SJSA1 (cell line): ENCODE measurements at regions not wholly inside any gene's neighbourhood (a gene's known extent, or its start where the extent isn't known, plus 50 kb on each side); places are given as distances from the start of the nearest gene placed in this dataset.

ENCODE experiments used
- DNase-seq, 2 experiments: peaks; one replicate each; pipeline ENCODE4 v3.0.0-alpha.2; 2015 to 2020; ENCODE audit warnings: low spot score in 2 of 2, low read depth in 1 of 2
- H3K27ac ChIP-seq: fragments of 250-450 bp; sonication (Bioruptor Pico); 2 replicates; pipeline ENCODE4 v1.5.1; 2020; ENCODE audit warnings: mild to moderate bottlenecking, moderate library complexity
- H3K27me3 ChIP-seq: fragments of 250-450 bp; sonication (Bioruptor Pico); replicated peaks from 2 replicates; pipeline ENCODE4 v1.5.1; 2020; ENCODE audit warnings: mild to moderate bottlenecking, moderate library complexity
- H3K36me3 ChIP-seq: fragments of 250-450 bp; sonication (Bioruptor Pico); 2 replicates; pipeline ENCODE4 v1.5.1; 2020; ENCODE audit warnings: mild to moderate bottlenecking
- H3K4me1 ChIP-seq: fragments of 250-450 bp; sonication (Bioruptor Pico); replicated peaks from 2 replicates; pipeline ENCODE4 v1.6.1; 2021; ENCODE audit warnings: mild to moderate bottlenecking
- H3K4me3 ChIP-seq: fragments of 250-450 bp; sonication (Bioruptor Pico); 2 replicates; pipeline ENCODE4 v1.5.1; 2020; ENCODE audit warnings: mild to moderate bottlenecking
- H3K9me3 ChIP-seq: fragments of 250-450 bp; sonication (Bioruptor Pico); replicated peaks from 2 replicates; pipeline ENCODE4 v1.5.1; 2020; ENCODE audit warnings: mild to moderate bottlenecking

DNA sequence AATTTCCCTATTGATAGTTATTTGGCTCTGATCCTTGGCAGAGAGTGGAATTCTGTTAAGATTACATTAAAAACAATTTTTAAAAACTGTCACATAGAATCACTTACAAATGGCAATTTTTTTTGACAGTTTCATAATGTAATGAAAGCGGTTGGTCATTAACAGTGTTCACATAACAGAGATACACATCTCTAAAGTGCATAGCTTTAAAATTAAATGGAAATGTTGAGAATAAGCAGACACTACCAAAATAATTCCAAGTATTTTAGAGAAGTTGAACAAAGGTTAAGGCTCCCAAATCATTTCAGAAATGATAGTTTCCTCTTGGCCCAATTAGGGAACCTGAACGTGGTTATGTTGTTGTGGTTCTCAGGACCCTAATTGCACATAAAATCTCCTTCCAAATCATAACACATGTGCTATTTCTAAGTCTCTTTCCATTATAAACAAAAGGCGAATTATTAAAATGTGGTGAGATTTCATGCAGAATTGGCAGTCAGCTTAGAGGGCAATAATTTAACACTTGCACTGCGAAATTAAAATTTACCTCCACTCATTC lies 528.9 kb upstream of the FZD8 start:
- H3K27ac ChIP-seq, result peak overlapping the region; percentile 98

DNA sequence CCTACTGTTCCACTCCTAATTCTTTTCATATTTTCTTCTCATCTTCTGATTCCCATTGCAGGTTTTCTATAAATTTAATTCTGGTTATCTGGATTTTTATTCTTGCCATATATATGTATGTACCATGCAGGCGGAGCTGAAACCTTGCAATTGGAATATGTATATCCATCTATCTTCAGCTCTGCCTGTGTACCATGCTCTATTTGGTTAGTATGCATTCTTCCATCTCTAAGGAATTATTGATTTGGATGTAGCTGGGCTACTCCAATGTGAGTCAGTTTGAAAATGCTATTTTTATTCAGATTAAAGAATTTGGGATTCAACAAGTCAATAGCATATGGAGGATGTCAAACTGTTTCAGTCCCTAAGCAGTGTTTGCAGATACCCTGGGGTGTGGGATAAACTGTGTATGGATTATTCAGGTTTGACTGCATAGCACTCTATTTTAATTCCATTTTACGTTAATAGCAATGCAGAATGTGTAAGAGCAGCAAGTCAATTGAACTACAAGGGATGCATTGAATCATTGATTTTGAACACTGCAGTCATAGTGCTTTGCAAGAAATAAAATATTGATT lies 528.1 kb upstream of the FZD8 start:
- Histone ChIP-seq H3K4me3 (no peak overlapping the region), H3K27me3 (no peaks in the 10 kb centered on the region), H3K4me1 (peaks cover 29% of the 10 kb centered on the region), H3K27ac (no peak overlapping the region), H3K36me3 (no peaks in the 10 kb centered on the region), H3K9me3 (no peaks in the 10 kb centered on the region)
- DNase-seq, result no peak

More for the DNA sequence above, 528.9 kb upstream of the FZD8 start:
- Histone ChIP-seq H3K27me3 (no peaks in the 10 kb centered on the region), H3K36me3 (no peaks in the 10 kb centered on the region), H3K4me1 (peaks cover 29% of the 10 kb centered on the region), H3K9me3 (no peaks in the 10 kb centered on the region), H3K4me3 (no peak overlapping the region)
- DNase-seq, result no peak

DNA sequence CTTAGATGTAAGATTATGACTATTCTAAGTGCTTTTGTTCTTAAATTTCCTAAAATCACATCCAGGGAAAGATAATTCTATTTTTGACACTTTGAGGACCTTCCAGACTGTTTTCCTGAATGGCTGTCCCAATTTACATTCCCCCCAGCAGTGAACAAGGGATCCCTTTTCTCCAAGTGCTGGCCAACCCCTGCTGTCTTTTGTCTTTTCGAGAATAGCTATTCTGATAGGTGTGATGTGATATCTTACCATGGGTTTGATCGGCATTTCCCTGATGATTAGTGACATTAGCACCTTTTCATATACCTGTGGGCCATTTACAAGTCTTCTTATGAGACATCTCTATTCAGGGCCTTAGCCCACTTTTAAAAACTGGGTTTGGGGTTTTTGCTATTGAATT lies 526.7 kb upstream of the FZD8 start:
- H3K27ac ChIP-seq, result no peak overlapping the region
- no peak for DNase-seq
- no peak overlapping the region for H3K4me3 ChIP-seq
- peaks cover 27% of the 10 kb centered on the region for H3K4me1 ChIP-seq
- no peaks in the 10 kb centered on the region for H3K27me3 ChIP-seq
- no peaks in the 10 kb centered on the region for H3K9me3 ChIP-seq
- no peaks in the 10 kb centered on the region for H3K36me3 ChIP-seq

DNA sequence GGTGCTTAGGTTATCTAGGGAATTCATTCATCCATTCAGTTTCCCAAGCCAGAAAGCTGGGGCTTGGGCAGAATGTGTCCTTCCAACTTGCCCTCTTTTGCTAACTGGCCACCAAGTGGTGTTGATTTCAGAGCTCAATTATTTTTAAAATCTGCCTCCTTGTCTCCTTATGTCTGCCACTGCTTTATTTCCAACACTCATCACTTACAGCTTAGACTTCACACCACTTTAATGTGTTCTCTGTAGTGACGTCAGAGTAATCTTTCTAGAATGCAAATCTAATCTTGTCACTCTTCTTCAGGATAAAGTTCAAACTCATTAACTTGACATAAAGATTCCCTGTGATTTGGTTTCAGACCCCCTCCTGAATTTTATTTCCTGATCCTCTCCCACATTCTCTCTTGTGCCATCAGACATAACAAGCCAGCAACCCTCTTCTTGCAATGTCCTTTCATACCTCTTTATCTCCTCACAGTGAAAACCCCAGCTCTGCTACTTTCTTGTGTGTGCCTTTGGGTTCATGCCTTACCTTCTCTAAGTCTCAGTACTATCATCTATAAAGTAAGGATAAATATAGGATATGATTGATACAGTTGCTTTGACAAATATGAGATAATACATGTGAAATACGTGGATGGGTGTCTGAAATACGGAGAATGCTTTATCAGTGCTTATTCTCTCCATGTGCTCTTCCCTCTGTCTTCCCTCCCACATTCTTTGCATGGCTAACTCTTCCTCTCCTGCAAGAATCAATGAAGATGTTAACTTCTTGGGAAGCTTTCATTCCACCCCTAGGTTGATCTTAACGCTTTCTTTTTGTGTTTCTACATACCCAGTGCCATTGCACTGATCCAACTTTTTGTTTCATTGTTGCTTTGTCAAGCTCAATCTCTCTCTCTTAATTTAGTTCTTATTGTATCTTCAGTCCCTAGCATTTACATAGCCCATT lies 522.7 kb upstream of the FZD8 start:
- Histone ChIP-seq H3K4me1 (no peaks in the 10 kb centered on the region), H3K4me3 (no peak overlapping the region), H3K36me3 (no peaks in the 10 kb centered on the region), H3K27me3 (no peaks in the 10 kb centered on the region), H3K9me3 (no peaks in the 10 kb centered on the region), H3K27ac (no peak overlapping the region)
- DNase-seq, result no peak

DNA sequence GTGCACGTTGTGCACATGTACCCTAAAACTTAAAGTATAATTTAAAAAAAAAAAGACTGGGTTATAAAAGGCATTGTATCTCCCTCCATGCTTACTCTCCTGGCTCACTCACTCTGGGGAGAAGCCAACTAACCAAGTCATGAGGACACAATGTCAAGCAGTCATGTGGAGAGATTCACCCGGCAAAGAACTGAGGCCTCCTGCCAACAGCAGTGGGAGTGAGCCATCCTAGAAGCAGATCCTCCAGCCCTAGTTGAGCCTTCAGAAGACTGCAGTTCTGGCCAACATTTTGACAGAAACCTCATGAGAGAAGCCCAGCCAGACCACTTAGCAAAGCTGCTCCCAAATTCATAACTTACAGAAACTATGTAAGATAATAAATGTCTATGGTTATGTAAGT lies 521.7 kb upstream of the FZD8 start:
- Histone ChIP-seq H3K9me3 (no peaks in the 10 kb centered on the region; the same call in 1 of the 2 replicates), H3K27ac (no peak overlapping the region), H3K4me1 (no peaks in the 10 kb centered on the region), H3K36me3 (no peaks in the 10 kb centered on the region), H3K4me3 (no peak overlapping the region), H3K27me3 (no peaks in the 10 kb centered on the region)
- no peak for DNase-seq

DNA sequence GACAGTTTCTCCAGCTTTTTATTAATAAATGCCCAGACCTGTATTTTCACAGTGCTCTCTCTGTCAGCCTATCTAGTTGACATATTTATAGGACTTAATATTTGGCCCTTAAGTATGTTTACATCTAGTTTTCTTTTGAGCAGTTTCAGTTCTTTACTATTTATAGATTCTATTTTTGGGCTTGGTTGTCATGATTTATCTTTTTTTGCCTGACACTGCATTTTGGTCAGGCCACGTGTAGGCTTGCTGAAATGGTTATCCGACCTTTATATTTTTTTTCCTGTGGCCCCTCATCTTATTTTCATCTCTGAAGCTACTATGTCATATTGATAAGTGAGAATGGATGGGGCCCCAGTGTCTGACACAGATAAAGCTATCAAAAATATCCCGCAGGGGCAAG lies 515.4 kb upstream of the FZD8 start:
- H3K36me3 ChIP-seq, result no peaks in the 10 kb centered on the region
- no peaks in the 10 kb centered on the region; the same call in 1 of the 2 replicates for H3K9me3 ChIP-seq
- DNase-seq, result no peak
- H3K27me3 ChIP-seq, result no peaks in the 10 kb centered on the region
- no peak overlapping the region for H3K4me3 ChIP-seq
- no peaks in the 10 kb centered on the region for H3K4me1 ChIP-seq
- H3K27ac ChIP-seq, result no peak overlapping the region

DNA sequence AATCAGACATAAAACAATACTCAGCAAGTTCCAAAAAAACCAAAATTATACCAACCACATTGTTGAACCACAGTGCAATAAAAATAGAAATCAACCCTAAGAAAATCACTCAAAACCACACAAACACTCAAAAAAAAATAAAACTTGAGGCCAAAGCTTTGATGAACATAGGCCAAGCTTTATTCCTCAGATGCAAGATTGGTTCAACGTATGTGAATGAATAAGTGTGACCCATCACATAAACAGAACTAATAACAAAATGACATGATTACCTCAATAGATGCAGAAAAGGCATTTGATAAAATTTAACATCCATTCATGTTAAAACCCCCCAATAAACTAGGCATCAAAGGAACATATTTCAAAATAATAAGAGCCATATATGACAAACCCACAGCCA lies 506.1 kb upstream of the FZD8 start:
- H3K27me3 ChIP-seq, result no peaks in the 10 kb centered on the region
- DNase-seq, result peak in 1 of 2 experiments; percentile 11
- H3K9me3 ChIP-seq, result no peaks in the 10 kb centered on the region
- H3K4me3 ChIP-seq, result no peak overlapping the region
- H3K27ac ChIP-seq, result no peak overlapping the region
- H3K4me1 ChIP-seq, result no peaks in the 10 kb centered on the region
- H3K36me3 ChIP-seq, result no peaks in the 10 kb centered on the region

DNA sequence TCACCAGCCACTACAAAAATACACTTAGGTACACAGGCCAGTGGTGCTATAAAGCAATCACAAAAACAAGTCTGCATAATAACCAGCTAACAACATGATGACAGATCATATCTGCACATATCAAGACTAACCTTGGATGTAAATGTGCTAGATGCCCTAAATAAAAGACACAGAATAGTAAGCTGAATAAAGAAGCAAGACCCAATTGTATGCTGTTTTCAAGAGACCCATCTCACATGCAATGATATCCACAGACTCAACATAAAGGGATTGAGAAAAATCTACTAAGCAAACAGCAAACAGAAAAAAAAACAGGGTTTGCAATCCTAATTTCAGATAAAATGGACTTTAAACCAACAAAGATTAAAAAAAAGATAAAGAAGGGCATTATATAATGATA lies 505.4 kb upstream of the FZD8 start:
- no peaks in the 10 kb centered on the region for H3K27me3 ChIP-seq
- no peak overlapping the region for H3K4me3 ChIP-seq
- no peak for DNase-seq
- no peaks in the 10 kb centered on the region for H3K4me1 ChIP-seq
- H3K27ac ChIP-seq, result no peak overlapping the region
- no peaks in the 10 kb centered on the region for H3K9me3 ChIP-seq
- H3K36me3 ChIP-seq, result no peaks in the 10 kb centered on the region

DNA sequence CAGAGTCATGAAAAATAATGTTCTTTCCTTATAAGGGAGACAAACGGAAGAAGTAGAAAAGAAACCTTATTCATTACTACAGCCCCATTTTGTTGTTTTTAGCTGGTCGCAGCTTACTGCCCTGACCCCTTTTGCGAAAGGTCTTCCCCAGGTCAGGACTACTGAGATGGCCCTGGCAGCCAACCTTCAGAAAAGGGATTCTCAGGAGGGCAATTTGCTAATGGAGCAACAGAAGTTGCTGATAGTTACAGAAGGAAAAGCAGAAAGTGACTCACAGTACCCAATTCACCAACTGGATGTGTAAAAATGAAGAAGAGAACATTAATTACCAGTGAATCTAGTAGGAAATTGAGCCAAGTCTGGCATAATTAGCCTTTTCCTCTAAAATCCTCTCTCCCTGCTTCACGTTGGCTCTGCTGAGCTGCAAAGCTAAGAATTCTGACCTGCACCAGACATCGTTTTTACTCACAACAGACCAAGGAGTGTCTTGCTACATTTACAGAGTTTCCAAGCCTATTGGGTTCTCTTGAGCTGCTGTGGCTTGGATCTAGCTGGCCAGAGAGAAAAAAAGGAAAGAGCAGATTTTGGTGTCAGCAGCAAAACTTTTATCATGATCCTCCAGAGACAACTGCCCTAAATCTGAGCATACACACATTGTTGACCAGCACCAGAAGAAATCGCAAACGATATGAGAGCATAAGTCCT lies 499.9 kb upstream of the FZD8 start:
- DNase-seq, result no peak
- Histone ChIP-seq H3K27me3 (no peaks in the 10 kb centered on the region), H3K9me3 (no peaks in the 10 kb centered on the region), H3K36me3 (no peaks in the 10 kb centered on the region), H3K4me1 (no peaks in the 10 kb centered on the region), H3K27ac (no peak overlapping the region), H3K4me3 (no peak overlapping the region)

DNA sequence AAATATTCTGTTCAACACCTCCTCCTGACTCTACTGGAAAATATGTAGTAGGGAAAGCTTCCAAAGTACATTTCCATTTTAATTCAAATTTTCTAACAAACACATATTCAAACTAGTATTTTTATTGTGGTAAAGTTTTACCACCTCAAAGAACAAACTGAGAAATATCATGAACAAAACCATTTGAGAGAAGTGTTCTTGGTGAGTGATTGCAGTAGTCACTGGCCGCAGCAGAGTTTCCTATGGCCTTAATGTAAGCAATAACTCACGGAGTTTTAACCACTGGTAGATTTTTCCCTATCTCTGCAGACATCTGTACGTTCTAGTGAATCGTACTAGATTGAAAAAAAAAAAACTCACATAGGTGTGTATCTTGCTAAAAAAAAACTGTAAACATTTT lies 487.0 kb upstream of the FZD8 start:
- H3K36me3 ChIP-seq, result no peaks in the 10 kb centered on the region
- H3K4me3 ChIP-seq, result no peak overlapping the region
- DNase-seq, result no peak
- no peaks in the 10 kb centered on the region for H3K9me3 ChIP-seq
- H3K27me3 ChIP-seq, result no peaks in the 10 kb centered on the region
- no peak overlapping the region for H3K27ac ChIP-seq
- H3K4me1 ChIP-seq, result no peaks in the 10 kb centered on the region

DNA sequence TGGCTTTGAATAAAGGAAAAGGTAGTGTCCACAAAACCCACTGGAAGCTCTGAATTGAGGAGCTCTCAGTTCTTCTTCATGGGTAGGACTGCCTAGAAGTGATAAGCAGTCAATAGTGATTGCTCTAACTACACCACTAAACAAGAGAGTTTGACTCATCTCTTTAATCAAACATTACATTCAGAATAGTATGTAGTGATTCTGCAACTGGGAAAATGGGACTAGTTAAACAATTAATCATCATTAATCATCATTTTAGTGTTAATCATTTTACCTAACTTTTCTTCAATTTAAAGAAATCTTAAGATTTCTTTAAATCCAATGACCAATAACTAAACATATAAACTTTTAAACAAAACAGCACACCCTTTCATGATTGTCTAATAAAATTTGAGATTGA lies 484.0 kb upstream of the FZD8 start:
- Histone ChIP-seq H3K36me3 (no peaks in the 10 kb centered on the region), H3K4me1 (no peaks in the 10 kb centered on the region), H3K9me3 (no peaks in the 10 kb centered on the region), H3K27ac (no peak overlapping the region), H3K27me3 (no peaks in the 10 kb centered on the region), H3K4me3 (no peak overlapping the region)
- DNase-seq, result no peak

DNA sequence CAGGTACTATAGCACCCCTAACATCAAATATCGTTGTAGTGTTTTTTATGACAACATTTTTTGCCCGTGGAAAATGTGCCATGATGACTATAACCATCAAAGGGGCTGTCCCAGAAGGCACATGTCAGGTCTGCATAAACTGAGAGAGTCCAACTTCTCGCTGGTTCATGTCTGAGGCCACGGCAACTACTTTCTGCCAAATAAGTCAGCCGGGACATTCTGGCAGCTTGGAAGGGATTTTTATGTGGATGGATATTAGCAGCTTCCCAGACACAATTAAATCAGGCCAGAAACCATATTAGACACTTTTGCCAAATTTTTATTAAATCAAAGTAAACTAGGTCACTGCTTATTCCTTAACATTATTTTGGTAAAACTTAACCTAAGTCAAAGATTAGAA lies 477.4 kb upstream of the FZD8 start:
- Histone ChIP-seq H3K9me3 (no peaks in the 10 kb centered on the region), H3K27ac (no peak overlapping the region), H3K4me1 (peaks cover 19% of the 10 kb centered on the region), H3K36me3 (no peaks in the 10 kb centered on the region), H3K4me3 (no peak overlapping the region), H3K27me3 (no peaks in the 10 kb centered on the region)
- DNase-seq, result no peak

DNA sequence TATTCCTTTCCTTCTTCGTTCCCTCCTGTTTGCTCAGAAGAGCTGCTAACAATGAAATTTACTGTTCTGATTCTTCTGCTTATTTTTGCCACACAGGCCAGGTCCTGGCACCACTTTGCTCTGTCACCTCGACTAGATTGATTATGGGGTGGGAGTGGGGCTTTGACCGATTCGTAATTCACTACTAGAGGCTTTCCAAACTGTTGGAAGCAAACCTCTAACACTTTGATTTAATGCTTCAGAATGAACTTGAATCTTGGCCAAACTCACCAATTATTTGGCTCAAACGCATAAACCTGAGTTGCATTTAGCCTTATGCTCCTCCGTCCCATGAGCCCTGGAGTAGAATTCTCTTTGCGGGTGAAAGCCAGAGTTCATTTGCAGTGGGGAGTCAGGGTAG lies 476.2 kb upstream of the FZD8 start:
- Histone ChIP-seq H3K4me3 (no peak overlapping the region), H3K27me3 (no peaks in the 10 kb centered on the region), H3K36me3 (no peaks in the 10 kb centered on the region), H3K9me3 (no peaks in the 10 kb centered on the region), H3K27ac (no peak overlapping the region), H3K4me1 (peaks cover 22% of the 10 kb centered on the region)
- no peak for DNase-seq

DNA sequence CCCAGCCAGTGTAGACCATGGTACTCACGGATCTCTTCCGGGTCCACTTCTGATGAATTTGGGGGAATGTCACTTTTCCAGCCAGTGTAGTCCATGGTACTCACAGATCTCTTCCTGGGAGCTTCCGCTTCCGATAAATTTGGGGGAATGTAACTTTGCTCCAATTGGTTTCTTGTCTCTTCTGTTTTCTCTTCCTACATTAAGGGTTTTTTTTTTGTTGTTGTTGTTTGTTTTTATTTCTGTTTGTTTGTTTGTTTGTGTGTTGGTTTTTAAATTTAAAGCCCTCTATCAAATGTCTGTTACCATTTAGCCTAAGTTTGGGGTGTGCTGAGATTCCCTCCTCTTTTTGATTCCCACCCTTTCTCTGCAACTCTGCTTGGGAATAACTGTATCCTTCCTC lies 475.8 kb upstream of the FZD8 start:
- Histone ChIP-seq H3K36me3 (no peaks in the 10 kb centered on the region), H3K27ac (no peak overlapping the region), H3K4me3 (no peak overlapping the region), H3K9me3 (no peaks in the 10 kb centered on the region), H3K4me1 (peaks cover 22% of the 10 kb centered on the region), H3K27me3 (no peaks in the 10 kb centered on the region)
- DNase-seq, result no peak
